Psoas muscle (tissue), 7 donors: ENCODE measurements at regions not wholly inside any gene's neighbourhood (a gene's known extent, or its start where the extent isn't known, plus 50 kb on each side); places are given as distances from the start of the nearest gene placed in this dataset.

Experiments used
- ATAC-seq, 4 donors: fragments of 200-7000 bp; cut with Tn5 transposase; one replicate each; pipeline ENCODE4 v1.9.1; 2020; ENCODE audit warnings: moderate library complexity in 3 of 4, mild to moderate bottlenecking in 2 of 4
- DNase-seq, 2 donors: peaks; one replicate each; pipeline ENCODE4 v3.0.0-alpha.2; 2020
- H3K27ac ChIP-seq: fragments of 200-600 bp; one replicate; pipeline ENCODE4 v1.8.0; 2022
- H3K27me3 ChIP-seq, 3 donors: fragments of 200-600 bp in 1 of 3; one replicate each; pipeline versions ENCODE4 v1.6.1 to v1.8.0; 2013 to 2022; ENCODE audit warnings: low read length in 2 of 3, mild to moderate bottlenecking in 2 of 3, moderate library complexity in 1 of 3; ENCODE audit not compliant: insufficient read depth in 3 of 3
- H3K36me3 ChIP-seq, 2 donors: fragments of 200-600 bp in 1 of 2; one replicate each; pipeline versions ENCODE4 v1.6.1 to v1.8.0; 2013 to 2022; ENCODE audit warnings: low read depth in 1 of 2, mild to moderate bottlenecking in 1 of 2, moderate library complexity in 1 of 2; ENCODE audit not compliant: insufficient read depth in 1 of 2
- H3K4me1 ChIP-seq: fragments of 200-600 bp; one replicate; pipeline ENCODE4 v1.8.0; 2022
- H3K4me3 ChIP-seq: fragments of 200-600 bp; one replicate; pipeline ENCODE4 v1.8.0; 2022; ENCODE audit warnings: mild to moderate bottlenecking
- H3K9me3 ChIP-seq: fragments of 200-600 bp; one replicate; pipeline ENCODE4 v1.8.0; 2022
- WGBS, 3 donors: extraction: QIAGEN DNeasy Blood & Tissue Kit; methylation state at CpG; one replicate each; pipeline versions ENCODE4 v1.1.6 to v1.1.7; 2013; 5-methylcytosine and 5-hydroxymethylcytosine counted together
- intact Hi-C, 2 donors: fragments of 100-400 bp; cut with DNase I; formaldehyde crosslinking; loops; one replicate each; pipeline versions ENCODE4 v1.11.0 to v1.14.2; 2022
- TF ChIP-seq, protein P1 (sequence below): fragments of 200-600 bp; IDR thresholded peaks from one replicate; pipeline ENCODE4 v1.8.0; 2022; ENCODE audit warnings: antibody characterized with exemption
- donor health status: healthy with polysubstance abuse.
- donor health status: DM: no; HTN: no; CAD: no; lungs with moderate emphysema.
- donor health status: Bipolar disorder and iron deficiency.
- donor health status: healthy.
- donor health status: DM: yes; HTN: yes; CAD: no.
- donor health status: DM: no; HTN: no; CAD: no.
- donor health status: DM: yes; HTN: yes; CAD: no.

- no peaks in the 10 kb centered on the region for H3K4me1 ChIP-seq
- intact Hi-C loops: no loop called here
- TF ChIP-seq, protein P1, sequence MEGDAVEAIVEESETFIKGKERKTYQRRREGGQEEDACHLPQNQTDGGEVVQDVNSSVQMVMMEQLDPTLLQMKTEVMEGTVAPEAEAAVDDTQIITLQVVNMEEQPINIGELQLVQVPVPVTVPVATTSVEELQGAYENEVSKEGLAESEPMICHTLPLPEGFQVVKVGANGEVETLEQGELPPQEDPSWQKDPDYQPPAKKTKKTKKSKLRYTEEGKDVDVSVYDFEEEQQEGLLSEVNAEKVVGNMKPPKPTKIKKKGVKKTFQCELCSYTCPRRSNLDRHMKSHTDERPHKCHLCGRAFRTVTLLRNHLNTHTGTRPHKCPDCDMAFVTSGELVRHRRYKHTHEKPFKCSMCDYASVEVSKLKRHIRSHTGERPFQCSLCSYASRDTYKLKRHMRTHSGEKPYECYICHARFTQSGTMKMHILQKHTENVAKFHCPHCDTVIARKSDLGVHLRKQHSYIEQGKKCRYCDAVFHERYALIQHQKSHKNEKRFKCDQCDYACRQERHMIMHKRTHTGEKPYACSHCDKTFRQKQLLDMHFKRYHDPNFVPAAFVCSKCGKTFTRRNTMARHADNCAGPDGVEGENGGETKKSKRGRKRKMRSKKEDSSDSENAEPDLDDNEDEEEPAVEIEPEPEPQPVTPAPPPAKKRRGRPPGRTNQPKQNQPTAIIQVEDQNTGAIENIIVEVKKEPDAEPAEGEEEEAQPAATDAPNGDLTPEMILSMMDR: no peak
- no peaks in the 10 kb centered on the region for H3K27me3 ChIP-seq
- no peak overlapping the region for H3K4me3 ChIP-seq
- DNase-seq (no peak), ATAC-seq (no peak)
- no peaks in the 10 kb centered on the region for H3K9me3 ChIP-seq
- no peaks in the 10 kb centered on the region for H3K36me3 ChIP-seq
- no peak overlapping the region for H3K27ac ChIP-seq
Observed at GRCh38 chr21:18985584-18985983, 582.0 kb upstream of the TMPRSS15 start.

DNA sequence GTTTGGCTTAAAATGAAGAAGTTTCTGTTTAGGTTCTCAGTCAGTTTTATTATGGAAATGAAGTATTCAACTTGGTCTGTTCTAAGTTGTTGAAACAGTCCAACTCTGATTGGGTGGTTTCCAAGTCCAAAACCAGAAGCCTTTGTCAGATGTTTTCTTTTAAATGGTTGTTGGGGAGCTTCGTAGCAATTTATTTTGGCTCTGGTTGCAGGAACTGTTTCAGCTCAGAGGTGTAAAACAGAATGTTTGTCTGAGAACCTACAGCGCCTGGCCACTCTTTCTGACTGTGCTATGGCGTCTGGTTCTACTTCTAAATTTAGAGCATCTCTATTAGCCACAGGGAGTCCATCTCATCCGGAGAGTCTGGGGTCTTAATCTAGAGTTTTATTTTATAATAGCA is 582.6 kb upstream of the TMPRSS15 start:
- Histone ChIP-seq H3K27ac (no peak overlapping the region), H3K36me3 (no peaks in the 10 kb centered on the region), H3K27me3 (no peaks in the 10 kb centered on the region), H3K9me3 (no peaks in the 10 kb centered on the region), H3K4me1 (no peaks in the 10 kb centered on the region), H3K4me3 (no peak overlapping the region)
- TF ChIP-seq, protein P1: no peak
- intact Hi-C loops: no loop called here
- WGBS, 3 donors: 51 to 59% (median 54%) methylated on average over 4 of the region's 4 CpGs
- no peak for DNase-seq
- no peak for ATAC-seq

DNA sequence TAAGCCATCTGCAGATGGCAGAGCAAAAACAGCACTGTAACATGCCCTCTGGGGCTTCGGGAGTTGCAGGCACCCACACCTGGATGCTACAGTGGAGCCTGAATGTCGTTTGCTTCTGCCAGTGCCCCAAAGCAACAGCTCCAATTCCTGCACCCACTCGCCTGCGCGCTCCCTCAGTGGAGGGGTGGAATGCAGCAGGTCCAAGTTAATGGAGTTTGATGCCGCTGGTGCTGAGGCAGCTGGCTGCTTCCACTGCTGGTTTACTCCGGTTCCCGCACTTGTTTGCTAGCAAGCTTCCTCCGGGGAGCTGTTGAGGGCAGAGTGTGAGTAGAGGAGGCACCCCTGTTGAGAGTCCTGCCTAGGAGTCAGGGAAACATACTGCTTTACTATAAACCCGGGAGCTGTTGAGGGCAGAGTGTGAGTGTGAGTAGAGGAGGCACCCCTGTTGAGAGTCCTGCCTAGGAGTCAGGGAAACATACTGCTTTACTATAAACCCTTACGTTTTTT is 584.0 kb upstream of the TMPRSS15 start:
- no peak for DNase-seq
- Histone ChIP-seq H3K4me3 (no peak overlapping the region), H3K27ac (no peak overlapping the region), H3K27me3 (no peaks in the 10 kb centered on the region), H3K9me3 (no peaks in the 10 kb centered on the region), H3K36me3 (no peaks in the 10 kb centered on the region), H3K4me1 (no peaks in the 10 kb centered on the region)
- 85 to 91% (median 90%) methylated on average over 11 of the region's 11 CpGs for WGBS, 3 donors
- no peak for ATAC-seq
- TF ChIP-seq, protein P1: no peak
- intact Hi-C loops: no loop called here

DNA sequence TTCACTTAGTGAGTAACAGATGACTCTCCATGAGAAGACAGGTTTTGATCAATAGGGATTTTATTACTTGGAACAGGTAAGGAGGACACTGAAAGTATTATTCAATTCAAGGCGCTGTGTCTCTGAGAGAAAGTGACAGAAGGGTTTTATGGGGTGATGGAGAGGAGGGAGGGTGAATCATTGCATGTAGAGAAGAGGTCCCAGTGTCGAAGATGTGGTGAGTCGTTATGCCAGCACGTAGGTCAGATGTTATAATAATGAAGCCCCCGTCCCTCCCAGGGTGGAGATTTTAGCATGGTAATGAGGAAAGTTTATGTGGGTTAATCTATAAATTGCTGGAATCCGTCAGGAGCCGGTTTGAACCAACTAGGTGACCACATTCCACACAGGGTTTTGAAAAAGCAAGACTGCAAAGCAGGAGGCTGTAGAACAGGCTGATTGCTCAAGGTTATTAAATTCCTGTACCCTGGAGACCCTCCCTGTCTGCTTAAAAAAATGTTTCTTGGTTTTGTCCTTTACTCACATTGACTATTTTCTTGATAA is 586.4 kb upstream of the TMPRSS15 start:
- Histone ChIP-seq H3K36me3 (no peaks in the 10 kb centered on the region), H3K4me3 (no peak overlapping the region), H3K27ac (no peak overlapping the region), H3K27me3 (no peaks in the 10 kb centered on the region), H3K4me1 (no peaks in the 10 kb centered on the region), H3K9me3 (no peaks in the 10 kb centered on the region)
- intact Hi-C loops: no loop called here
- ATAC-seq (no peak), DNase-seq (no peak)
- 73 to 74% (median 73%) methylated on average over 7 of the region's 7 CpGs for WGBS, 3 donors
- TF ChIP-seq, protein P1: no peak

DNA sequence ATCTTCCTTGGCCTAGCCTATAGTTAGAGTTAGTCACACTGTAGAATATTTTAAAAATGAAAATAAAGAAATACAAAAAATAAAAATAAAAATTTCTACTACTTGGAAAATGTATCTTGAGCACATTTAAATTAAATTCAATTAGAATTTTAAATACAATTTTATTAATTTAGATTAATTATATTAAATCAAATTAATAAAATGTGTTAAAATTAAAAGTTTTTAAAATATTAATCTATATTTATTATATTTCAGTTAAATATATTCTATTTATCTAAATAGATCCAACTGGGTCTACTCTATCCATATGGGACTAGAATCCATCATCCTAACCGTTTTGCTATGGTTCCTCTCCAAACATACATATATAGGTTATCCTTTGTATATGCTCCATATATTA is 588.3 kb upstream of the TMPRSS15 start:
- no peak overlapping the region for H3K27ac ChIP-seq
- H3K4me1 ChIP-seq: no peaks in the 10 kb centered on the region
- no peaks in the 10 kb centered on the region for H3K27me3 ChIP-seq
- intact Hi-C loops: no loop called here
- H3K36me3 ChIP-seq: no peaks in the 10 kb centered on the region
- H3K4me3 ChIP-seq: no peak overlapping the region
- TF ChIP-seq, protein P1: no peak
- DNase-seq: no peak
- no peaks in the 10 kb centered on the region for H3K9me3 ChIP-seq
- ATAC-seq: no peak
- 73 to 78% (median 76%) methylated on average over 1 of the region's 1 CpG for WGBS, 3 donors
